Fibroblast of lung (primary cell): ENCODE measurements at regions not wholly inside any gene's neighbourhood (a gene's known extent, or its start where the extent isn't known, plus 50 kb on each side); places are given as distances from the start of the nearest gene placed in this dataset.

Source experiments
- CTCF ChIP-seq, 2 donors: IDR thresholded peaks in 1 of 2; conservative IDR thresholded peaks in 1 of 2; 1 replicate in 1 of 2; 2 replicates in 1 of 2; pipeline ENCODE4 v1.5.1; 2011 to 2012; ENCODE audit warnings: low read length in 2 of 2, control low read depth in 1 of 2, inconsistent platforms in 1 of 2, low read depth in 1 of 2, mild to moderate bottlenecking in 1 of 2
- EZH2 ChIP-seq: IDR thresholded peaks from 2 replicates; pipeline ENCODE4 v1.5.1; 2012; ENCODE audit warnings: low read length, control low read depth, mild to moderate bottlenecking; ENCODE audit errors: missing control alignments

- TF ChIP-seq EZH2: no peak
- no peak for TF ChIP-seq CTCF (conservative IDR thresholded peaks at IDR 0.05 in 1 of 2, IDR thresholded peaks at IDR 0.05 in 1 of 2; ENCODE audit: low read depth in 1 of 2, low read length in 2 of 2)
Measured at GRCh38 chr6:26743941-26744699, 84.6 kb upstream of the ZNF322 start.
